DND-41 (cell line): ENCODE measurements at regions not wholly inside any gene's neighbourhood (a gene's known extent, or its start where the extent isn't known, plus 50 kb on each side); places are given as distances from the start of the nearest gene placed in this dataset.

Source experiments
- ATAC-seq: fragments of 200-7000 bp; cut with Tn5 transposase; 3 replicates; pipeline ENCODE4 v1.9.1; 2021; ENCODE audit warnings: low read depth; ENCODE audit not compliant: insufficient read depth
- DNase-seq: peaks from one replicate; pipeline ENCODE4 v3.0.0-alpha.2; 2020
- H2AFZ ChIP-seq: 2 replicates; pipeline ENCODE4 v1.6.0; 2012; ENCODE audit warnings: low read depth, low read length
- H3K27ac ChIP-seq: 2 replicates; pipeline ENCODE4 v1.5.1; 2012; ENCODE audit warnings: low read length, inconsistent platforms
- H3K27me3 ChIP-seq: fragments of 200-600 bp; sonication (generic); 2 replicates; pipeline ENCODE4 v1.6.0; 2012; ENCODE audit warnings: low read length, mild to moderate bottlenecking, inconsistent platforms; ENCODE audit not compliant: insufficient read depth, poor library complexity
- H3K36me3 ChIP-seq: 2 replicates; pipeline ENCODE4 v1.5.1; 2012; ENCODE audit warnings: low read length, inconsistent platforms; ENCODE audit not compliant: insufficient read depth
- H3K4me1 ChIP-seq: 2 replicates; pipeline ENCODE4 v1.5.1; 2012; ENCODE audit warnings: mild to moderate bottlenecking, low read length; ENCODE audit not compliant: insufficient read depth
- H3K4me2 ChIP-seq: 2 replicates; pipeline ENCODE4 v1.6.0; 2012; ENCODE audit warnings: mild to moderate bottlenecking, moderate library complexity, low read length, inconsistent platforms; ENCODE audit not compliant: insufficient read depth
- H3K4me3 ChIP-seq, 2 experiments: fragments of 200-600 bp in 1 of 2; shearing (Covaris generic) in 1 of 2; 2 replicates each; pipeline ENCODE4 v1.5.1; 2012 to 2016; ENCODE audit warnings: inconsistent platforms in 2 of 2, low read length in 2 of 2, mild to moderate bottlenecking in 2 of 2, low read depth in 1 of 2, moderate library complexity in 1 of 2
- H3K79me2 ChIP-seq: 2 replicates; pipeline ENCODE4 v1.6.0; 2012; ENCODE audit warnings: low read length, inconsistent platforms; ENCODE audit not compliant: insufficient read depth
- H3K9ac ChIP-seq: 2 replicates; pipeline ENCODE4 v1.6.0; 2012; ENCODE audit warnings: low read depth, mild to moderate bottlenecking, inconsistent platforms, low read length, moderate library complexity
- H3K9me3 ChIP-seq: 2 replicates; pipeline ENCODE4 v1.5.1; 2012; ENCODE audit warnings: low read length, moderate library complexity, mild to moderate bottlenecking, inconsistent platforms; ENCODE audit not compliant: insufficient read depth, severe bottlenecking
- H4K20me1 ChIP-seq: 2 replicates; pipeline ENCODE4 v1.6.0; 2012; ENCODE audit warnings: low read length; ENCODE audit not compliant: insufficient read depth
- EZH2 ChIP-seq: IDR thresholded peaks from 3 replicates; pipeline ENCODE4 v1.6.1; 2012; ENCODE audit warnings: borderline replicate concordance, low read depth, mild to moderate bottlenecking, moderate library complexity, low read length, inconsistent platforms; ENCODE audit not compliant: severe bottlenecking
- TF ChIP-seq, protein P1 (sequence below): IDR thresholded peaks from 2 replicates; pipeline ENCODE4 v1.5.1; 2012; ENCODE audit warnings: borderline replicate concordance, low read length, moderate library complexity, mild to moderate bottlenecking; ENCODE audit not compliant: poor library complexity, severe bottlenecking; ENCODE audit errors: extremely low read depth

DNA sequence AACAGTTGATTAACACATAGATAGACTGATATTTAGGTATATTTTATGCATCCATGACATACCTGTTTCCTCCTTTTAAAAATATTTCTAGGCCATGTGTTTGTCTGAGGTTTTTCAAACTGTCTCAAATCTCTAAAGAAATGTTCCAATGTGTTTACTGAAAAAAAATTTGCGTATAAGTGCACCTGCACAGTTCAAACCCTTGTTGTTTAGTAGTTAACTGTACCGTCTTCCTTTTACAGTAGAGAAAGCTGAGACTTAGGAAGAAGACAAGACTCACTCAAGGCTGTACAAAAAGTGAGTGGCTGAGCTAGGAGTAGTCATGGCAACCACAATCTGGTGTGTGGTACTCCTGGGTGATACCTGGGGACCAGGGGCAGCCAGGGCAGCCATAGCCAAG, 934.6 kb downstream of the VRK1 start:
- peak overlapping the region; percentile 78 for H3K27ac ChIP-seq
- peak overlapping the region; percentile 20; the same call in 1 of the 2 replicates for H3K9ac ChIP-seq
- TF ChIP-seq EZH2, result no peak
- TF ChIP-seq, protein P1, sequence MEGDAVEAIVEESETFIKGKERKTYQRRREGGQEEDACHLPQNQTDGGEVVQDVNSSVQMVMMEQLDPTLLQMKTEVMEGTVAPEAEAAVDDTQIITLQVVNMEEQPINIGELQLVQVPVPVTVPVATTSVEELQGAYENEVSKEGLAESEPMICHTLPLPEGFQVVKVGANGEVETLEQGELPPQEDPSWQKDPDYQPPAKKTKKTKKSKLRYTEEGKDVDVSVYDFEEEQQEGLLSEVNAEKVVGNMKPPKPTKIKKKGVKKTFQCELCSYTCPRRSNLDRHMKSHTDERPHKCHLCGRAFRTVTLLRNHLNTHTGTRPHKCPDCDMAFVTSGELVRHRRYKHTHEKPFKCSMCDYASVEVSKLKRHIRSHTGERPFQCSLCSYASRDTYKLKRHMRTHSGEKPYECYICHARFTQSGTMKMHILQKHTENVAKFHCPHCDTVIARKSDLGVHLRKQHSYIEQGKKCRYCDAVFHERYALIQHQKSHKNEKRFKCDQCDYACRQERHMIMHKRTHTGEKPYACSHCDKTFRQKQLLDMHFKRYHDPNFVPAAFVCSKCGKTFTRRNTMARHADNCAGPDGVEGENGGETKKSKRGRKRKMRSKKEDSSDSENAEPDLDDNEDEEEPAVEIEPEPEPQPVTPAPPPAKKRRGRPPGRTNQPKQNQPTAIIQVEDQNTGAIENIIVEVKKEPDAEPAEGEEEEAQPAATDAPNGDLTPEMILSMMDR, result no peak
- H3K79me2 ChIP-seq, result no peaks in the 10 kb centered on the region
- no peaks in the 10 kb centered on the region for H3K9me3 ChIP-seq
- no peaks in the 10 kb centered on the region for H4K20me1 ChIP-seq
- ATAC-seq (peak; percentile 82), DNase-seq (no peak)
- H2AFZ ChIP-seq, result peak overlapping the region; percentile 46; the same call in 1 of the 2 replicates
- H3K4me1 ChIP-seq, result peaks cover 52% of the 10 kb centered on the region
- no peaks in the 10 kb centered on the region for H3K36me3 ChIP-seq
- no peaks in the 10 kb centered on the region for H3K27me3 ChIP-seq
- no peak overlapping the region for H3K4me2 ChIP-seq
- no peak overlapping the region for H3K4me3 ChIP-seq

DNA sequence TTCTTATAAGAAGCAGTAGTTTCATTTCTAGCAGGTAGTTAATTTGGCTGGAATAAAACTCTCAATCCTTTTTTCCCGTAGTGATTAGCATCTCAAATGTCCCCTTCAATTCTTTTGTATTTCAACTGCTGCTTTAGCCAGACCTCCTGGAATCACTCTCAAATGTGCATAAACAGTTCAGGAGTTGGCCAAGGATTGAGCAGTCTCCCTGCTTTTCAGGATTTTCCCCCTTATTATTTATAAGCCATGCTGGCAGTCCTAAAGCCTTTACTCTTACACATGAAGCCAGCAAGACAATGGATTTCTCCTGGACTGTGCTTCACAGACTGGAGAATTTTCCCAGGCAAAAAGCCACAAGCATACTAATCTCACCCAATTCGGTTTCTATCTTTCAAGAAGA, 950.1 kb downstream of the VRK1 start:
- ATAC-seq (no peak), DNase-seq (no peak)
- no peak overlapping the region for H3K9ac ChIP-seq
- H4K20me1 ChIP-seq, result no peaks in the 10 kb centered on the region
- no peaks in the 10 kb centered on the region for H3K27me3 ChIP-seq
- H3K27ac ChIP-seq, result no peak overlapping the region
- H3K9me3 ChIP-seq, result peaks cover 9% of the 10 kb centered on the region
- H3K4me2 ChIP-seq, result no peak overlapping the region
- H3K79me2 ChIP-seq, result no peaks in the 10 kb centered on the region
- H3K4me3 ChIP-seq, result no peak overlapping the region
- H3K4me1 ChIP-seq, result peaks cover 21% of the 10 kb centered on the region
- H2AFZ ChIP-seq, result no peak overlapping the region
- no peaks in the 10 kb centered on the region for H3K36me3 ChIP-seq
- TF ChIP-seq, protein P1, result no peak
- TF ChIP-seq EZH2, result no peak

DNA sequence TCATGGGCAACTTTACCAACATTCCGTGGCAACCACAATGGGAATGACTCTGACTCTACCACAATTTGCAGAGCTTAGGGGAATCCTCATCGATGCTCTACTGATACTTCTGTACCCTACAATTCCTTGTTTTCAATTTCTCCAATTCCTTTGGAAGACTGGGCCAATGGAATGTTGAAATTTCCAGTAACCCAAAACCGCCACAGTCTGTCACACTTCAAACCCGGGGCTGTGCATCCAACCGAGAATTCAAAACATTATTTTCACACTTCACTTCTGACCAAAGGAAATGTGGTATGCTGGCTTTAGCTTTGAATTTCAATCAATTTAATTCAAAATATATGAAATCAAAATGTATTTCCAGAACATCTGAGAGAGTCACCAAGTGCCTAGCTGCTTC, 951.4 kb downstream of the VRK1 start:
- ATAC-seq (no peak), DNase-seq (no peak)
- Histone ChIP-seq H3K36me3 (no peaks in the 10 kb centered on the region), H4K20me1 (no peaks in the 10 kb centered on the region), H2AFZ (no peak overlapping the region), H3K9me3 (peaks cover 9% of the 10 kb centered on the region), H3K9ac (no peak overlapping the region), H3K27ac (no peak overlapping the region), H3K4me1 (peaks cover 12% of the 10 kb centered on the region), H3K4me3 (no peak overlapping the region), H3K79me2 (no peaks in the 10 kb centered on the region), H3K27me3 (no peaks in the 10 kb centered on the region), H3K4me2 (no peak overlapping the region)
- TF ChIP-seq, protein P1, result no peak
- no peak for TF ChIP-seq EZH2

DNA sequence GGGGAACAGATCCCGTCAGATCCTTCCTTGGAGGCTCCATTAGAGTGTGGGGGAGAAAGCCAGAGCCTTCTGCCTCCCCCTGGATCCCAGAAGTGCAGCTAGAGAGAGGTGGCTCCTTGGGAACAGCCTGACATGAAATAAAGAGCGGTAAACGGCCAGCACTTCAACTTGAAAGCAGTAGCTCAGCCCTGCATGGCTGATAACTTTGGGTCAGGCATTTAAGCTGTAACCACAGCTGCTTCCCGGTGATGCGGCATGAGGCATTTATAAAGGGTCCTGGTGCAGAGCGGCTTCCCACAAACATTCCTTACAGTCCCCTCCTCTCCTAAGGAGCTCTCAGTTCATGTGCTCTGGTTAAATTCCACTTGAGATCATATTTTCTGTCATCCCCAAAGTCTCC, 960.3 kb downstream of the VRK1 start:
- ATAC-seq (no peak), DNase-seq (no peak)
- H3K4me1 ChIP-seq, result peaks cover 24% of the 10 kb centered on the region
- no peaks in the 10 kb centered on the region for H3K36me3 ChIP-seq
- H3K9ac ChIP-seq, result no peak overlapping the region
- H3K9me3 ChIP-seq, result no peaks in the 10 kb centered on the region
- H3K4me2 ChIP-seq, result no peak overlapping the region
- H3K27ac ChIP-seq, result no peak overlapping the region
- no peaks in the 10 kb centered on the region for H3K27me3 ChIP-seq
- no peak overlapping the region for H2AFZ ChIP-seq
- no peak overlapping the region for H3K4me3 ChIP-seq
- no peaks in the 10 kb centered on the region for H4K20me1 ChIP-seq
- TF ChIP-seq, protein P1, result no peak
- no peak for TF ChIP-seq EZH2
- no peaks in the 10 kb centered on the region for H3K79me2 ChIP-seq
